ENCODE measurements at regions not wholly inside any gene's neighbourhood (a gene's known extent, or its start where the extent isn't known, plus 50 kb on each side); places are given as distances from the start of the nearest gene placed in this dataset.
"Not testable (repeated sequence)": the region's sequence is repeated elsewhere in the genome, so short reads cannot be mapped to it uniquely, and the experiment has no call there.

- Mint-ChIP-seq H3K27ac (ENCODE audit: unreplicated experiment) (no peak overlapping the region), H3K36me3 (ENCODE audit: low read depth) (no peaks in the 10 kb centered on the region), H3K9me3 (ENCODE audit: low read depth) (peaks cover 10% of the 10 kb centered on the region), H3K27me3 (ENCODE audit: low read depth) (no peaks in the 10 kb centered on the region), H3K4me1 (ENCODE audit: low read depth) (no peaks in the 10 kb centered on the region), H3K4me3 (ENCODE audit: unreplicated experiment) (no peak overlapping the region)
- DNase-seq (ENCODE audit: low spot score): peak; percentile 88
- TF ChIP-seq CTCF (IDR thresholded peaks at IDR 0.05): no peak
Observed at GRCh38 chr12:34108405-34108803, 86.1 kb downstream of the ALG10 start.

- Mint-ChIP-seq H3K9me3 (ENCODE audit: low read depth) (peaks cover 12% of the 10 kb centered on the region), H3K27ac (ENCODE audit: unreplicated experiment) (no peak overlapping the region), H3K4me1 (ENCODE audit: low read depth) (no peaks in the 10 kb centered on the region), H3K36me3 (ENCODE audit: low read depth) (no peaks in the 10 kb centered on the region), H3K27me3 (ENCODE audit: low read depth) (no peaks in the 10 kb centered on the region), H3K4me3 (ENCODE audit: unreplicated experiment) (no peak overlapping the region)
- TF ChIP-seq CTCF (IDR thresholded peaks at IDR 0.05): no peak
- DNase-seq (ENCODE audit: low spot score): peak; percentile 59
Observed at GRCh38 chr12:34108967-34109366, 86.7 kb downstream of the ALG10 start.

- DNase-seq (ENCODE audit: low spot score): peak; percentile 39
- Mint-ChIP-seq H3K4me3 (ENCODE audit: unreplicated experiment) (no peak overlapping the region), H3K27me3 (ENCODE audit: low read depth) (no peaks in the 10 kb centered on the region), H3K9me3 (ENCODE audit: low read depth) (peaks cover 15% of the 10 kb centered on the region), H3K36me3 (ENCODE audit: low read depth) (no peaks in the 10 kb centered on the region), H3K4me1 (ENCODE audit: low read depth) (no peaks in the 10 kb centered on the region), H3K27ac (ENCODE audit: unreplicated experiment) (no peak overlapping the region)
- no peak for TF ChIP-seq CTCF (IDR thresholded peaks at IDR 0.05)
Observed at GRCh38 chr12:34109390-34109789, 87.1 kb downstream of the ALG10 start.

- peaks cover 16% of the 10 kb centered on the region for H3K9me3 Mint-ChIP-seq (ENCODE audit: low read depth)
- H3K27ac Mint-ChIP-seq (ENCODE audit: unreplicated experiment); H3K4me3 Mint-ChIP-seq (ENCODE audit: unreplicated experiment): not testable (repeated sequence)
Observed at GRCh38 chr12:34109909-34110531, 87.7 kb downstream of the ALG10 start.

GRCh38 chr12:34119366-34119765 lies 97.1 kb downstream of the ALG10 start:
- no peak for DNase-seq (ENCODE audit: low spot score)
- Mint-ChIP-seq H3K4me3 (ENCODE audit: unreplicated experiment) (no peak overlapping the region), H3K27ac (ENCODE audit: unreplicated experiment) (no peak overlapping the region), H3K36me3 (ENCODE audit: low read depth) (no peaks in the 10 kb centered on the region), H3K9me3 (ENCODE audit: low read depth) (peaks cover 4% of the 10 kb centered on the region), H3K4me1 (ENCODE audit: low read depth) (no peaks in the 10 kb centered on the region), H3K27me3 (ENCODE audit: low read depth) (no peaks in the 10 kb centered on the region)
- no peak for TF ChIP-seq CTCF (IDR thresholded peaks at IDR 0.05)

More at GRCh38 chr12:34109909-34110531, 87.7 kb downstream of the ALG10 start:
- H3K4me1 Mint-ChIP-seq (ENCODE audit: low read depth); H3K36me3 Mint-ChIP-seq (ENCODE audit: low read depth); H3K27me3 Mint-ChIP-seq (ENCODE audit: low read depth): not testable (repeated sequence)
- DNase-seq (ENCODE audit: low spot score): peak; percentile 44

GRCh38 chr12:34121360-34121759 lies 99.1 kb downstream of the ALG10 start:
- H3K27me3 Mint-ChIP-seq (ENCODE audit: low read depth): no peaks in the 10 kb centered on the region
- no peak overlapping the region for H3K4me3 Mint-ChIP-seq (ENCODE audit: unreplicated experiment)
- no peaks in the 10 kb centered on the region for H3K4me1 Mint-ChIP-seq (ENCODE audit: low read depth)
- H3K9me3 Mint-ChIP-seq (ENCODE audit: low read depth): peaks cover 3% of the 10 kb centered on the region
- no peaks in the 10 kb centered on the region for H3K36me3 Mint-ChIP-seq (ENCODE audit: low read depth)
- no peak for TF ChIP-seq CTCF (IDR thresholded peaks at IDR 0.05)
- DNase-seq (ENCODE audit: low spot score): no peak
- no peak overlapping the region for H3K27ac Mint-ChIP-seq (ENCODE audit: unreplicated experiment)

All from chondrocyte (in vitro differentiated cells).